NCI-H128 (cell line): ENCODE measurements at regions not wholly inside any gene's neighbourhood (a gene's known extent, or its start where the extent isn't known, plus 50 kb on each side); places are given as distances from the start of the nearest gene placed in this dataset.
"Not testable (repeated sequence)": the region's sequence is repeated elsewhere in the genome, so short reads cannot be mapped to it uniquely, and the experiment has no call there.

ENCODE experiments used
- DNase-seq: peaks from one replicate; lab custom pipeline; 2025; ENCODE audit not compliant: unreplicated experiment; lab: John Stamatoyannopoulos, UW

- no peak for DNase-seq
Measured at GRCh38 chr18:73352546-73352945, 484.8 kb upstream of the NETO1 start.

- no peak for DNase-seq
Measured at GRCh38 chr18:73340135-73340977, 472.6 kb upstream of the NETO1 start.

DNA sequence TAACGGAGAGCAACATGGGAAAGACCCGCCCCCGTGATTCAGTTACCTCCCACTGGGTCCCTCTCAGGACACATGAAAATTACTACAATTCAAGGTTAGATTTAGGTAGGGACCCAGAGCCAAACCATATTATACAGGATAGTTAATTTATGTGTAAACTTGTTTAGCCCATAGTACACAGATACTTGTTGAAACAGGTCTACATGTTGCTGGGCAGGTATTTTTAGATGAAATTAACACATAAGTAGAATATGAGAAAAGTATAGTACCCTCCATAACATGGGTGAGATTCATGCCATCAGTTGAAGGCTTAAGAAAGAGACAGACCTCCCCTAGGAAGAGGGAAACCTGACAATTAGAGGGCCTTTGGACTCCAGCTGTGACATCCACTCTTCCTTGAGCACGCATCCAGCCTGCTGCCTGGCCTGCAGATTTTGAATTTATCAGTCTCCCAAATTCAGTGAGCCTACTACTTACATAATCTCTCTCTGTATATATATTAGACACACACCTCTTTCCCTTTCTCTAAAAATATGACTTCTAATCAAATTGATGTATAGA, 463.5 kb upstream of the NETO1 start:
- no peak for DNase-seq

DNA sequence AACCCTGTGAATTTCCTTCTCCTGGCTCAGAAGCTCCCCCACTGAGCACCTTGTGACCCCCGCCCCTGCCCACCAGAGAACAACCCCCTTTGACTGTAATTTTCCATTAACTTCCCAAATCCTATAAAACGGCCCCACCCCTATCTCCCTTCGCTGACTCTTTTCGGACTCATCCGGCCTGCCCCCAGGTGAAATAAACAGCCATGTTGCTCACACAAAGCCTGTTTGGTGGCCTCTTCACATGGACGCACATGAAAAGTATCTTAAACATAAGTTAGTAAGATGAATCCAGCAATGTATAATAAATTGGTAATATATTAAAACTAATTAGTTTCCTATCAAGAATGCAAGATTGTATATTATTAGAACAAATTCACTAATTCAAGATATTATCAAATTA, 462.3 kb upstream of the NETO1 start:
- DNase-seq = not testable (repeated sequence)

DNA sequence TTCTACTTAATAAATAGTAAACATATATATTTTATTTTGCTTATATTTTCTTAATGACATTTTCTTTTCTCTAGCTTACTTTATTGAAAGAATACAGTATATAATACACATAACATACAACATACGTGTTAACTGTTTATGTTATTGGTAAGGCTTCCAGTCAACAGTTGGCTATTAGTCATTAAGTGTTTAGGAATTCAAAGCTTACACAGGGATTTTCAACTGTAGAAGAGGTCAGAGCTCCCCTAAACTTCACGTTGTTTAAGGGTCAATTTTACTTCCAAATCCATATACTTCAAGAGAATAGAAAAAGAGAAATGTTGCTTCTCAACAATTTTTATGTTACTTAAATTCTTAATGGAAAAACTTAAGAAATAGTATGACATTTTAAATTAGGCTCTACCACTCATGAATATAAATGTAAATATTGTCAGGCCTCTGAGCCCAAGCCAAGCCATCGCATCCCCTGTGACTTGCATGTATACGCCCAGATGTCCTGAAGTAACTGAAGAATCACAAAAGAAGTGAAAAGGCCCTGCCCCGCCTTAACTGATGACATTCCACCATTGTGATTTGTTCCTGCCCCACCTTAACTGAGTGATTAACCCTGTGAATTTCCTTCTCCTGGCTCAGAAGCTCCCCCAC, 456.5 kb upstream of the NETO1 start:
- DNase-seq = not testable (repeated sequence)

- no peak for DNase-seq
Measured at GRCh38 chr18:73318739-73319479, 451.1 kb upstream of the NETO1 start.

DNA sequence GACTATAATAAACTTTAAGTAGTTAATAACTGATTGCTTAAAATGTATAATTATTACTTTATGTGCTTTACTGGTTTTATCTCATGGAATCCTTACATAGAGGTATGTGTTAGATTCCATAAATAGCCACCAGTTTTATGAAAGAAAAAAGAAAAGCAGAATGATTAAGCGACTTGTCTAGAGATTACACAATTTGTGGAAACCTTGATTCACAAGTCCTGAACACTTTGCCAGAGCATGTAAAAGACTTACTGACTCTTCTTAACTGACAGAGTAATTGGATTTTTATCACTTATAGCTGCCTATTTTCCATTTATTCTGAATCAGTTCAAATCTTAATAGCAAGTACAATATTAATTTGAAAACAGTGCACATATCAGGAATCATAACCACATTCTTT, 448.7 kb upstream of the NETO1 start:
- DNase-seq = no peak

DNA sequence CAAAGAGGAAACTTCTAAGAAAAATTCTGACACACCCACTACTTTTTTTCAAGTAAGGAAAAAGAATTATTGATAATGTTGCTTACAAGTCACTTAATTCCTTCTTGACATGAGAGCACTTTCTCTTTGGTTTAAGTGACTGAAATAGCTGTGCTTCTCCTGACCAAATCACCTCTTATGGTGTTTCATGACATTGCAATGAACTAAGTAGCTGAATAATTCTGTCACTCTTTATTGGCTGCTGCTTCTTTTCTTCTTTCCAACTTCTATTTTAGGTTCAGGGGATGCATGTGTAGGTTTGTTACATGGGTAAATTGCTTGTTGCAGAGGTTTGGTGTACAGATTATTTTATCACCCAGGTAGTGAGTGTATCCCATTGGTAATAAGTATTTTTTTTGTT, 447.6 kb upstream of the NETO1 start:
- no peak for DNase-seq

DNA sequence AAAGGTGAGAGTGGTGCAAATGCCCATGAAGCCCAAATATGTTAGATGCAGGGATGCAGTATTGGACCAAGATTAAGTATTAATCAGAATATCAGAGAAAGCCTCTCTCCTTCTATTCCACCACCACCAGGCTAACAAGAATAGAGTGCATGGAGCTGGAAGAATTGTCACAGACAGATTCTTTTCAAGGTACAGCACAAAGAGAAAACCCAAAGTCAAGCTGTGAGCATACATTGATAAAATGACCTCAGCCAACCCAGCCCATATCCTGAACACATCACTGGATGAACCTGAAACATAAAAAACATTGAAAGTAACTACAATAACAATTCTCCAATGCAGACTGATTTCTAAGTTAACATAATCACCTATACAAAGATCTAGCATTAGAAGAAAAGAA, 445.7 kb upstream of the NETO1 start:
- DNase-seq = no peak

DNA sequence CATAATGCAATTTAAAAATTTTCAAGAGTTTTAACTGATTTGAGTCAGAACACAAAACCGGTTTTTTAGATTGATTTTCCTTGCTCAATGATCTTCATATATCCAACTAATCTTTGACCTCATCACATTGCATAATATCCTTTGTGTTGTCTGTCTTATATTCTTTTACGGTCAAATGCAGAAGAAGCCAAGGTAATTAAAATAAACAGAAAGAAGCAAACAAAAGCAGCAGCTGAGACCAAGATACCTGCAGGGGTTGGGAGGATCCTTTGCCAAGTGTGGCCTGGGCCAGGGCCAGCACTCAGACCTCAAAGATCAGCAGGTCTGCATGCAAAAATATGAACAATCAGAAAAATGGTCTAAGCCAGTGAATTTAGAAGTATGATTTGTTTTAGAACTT, 428.9 kb upstream of the NETO1 start:
- no peak for DNase-seq

- no peak for DNase-seq
Measured at GRCh38 chr18:73292156-73292555, 424.4 kb upstream of the NETO1 start.

DNA sequence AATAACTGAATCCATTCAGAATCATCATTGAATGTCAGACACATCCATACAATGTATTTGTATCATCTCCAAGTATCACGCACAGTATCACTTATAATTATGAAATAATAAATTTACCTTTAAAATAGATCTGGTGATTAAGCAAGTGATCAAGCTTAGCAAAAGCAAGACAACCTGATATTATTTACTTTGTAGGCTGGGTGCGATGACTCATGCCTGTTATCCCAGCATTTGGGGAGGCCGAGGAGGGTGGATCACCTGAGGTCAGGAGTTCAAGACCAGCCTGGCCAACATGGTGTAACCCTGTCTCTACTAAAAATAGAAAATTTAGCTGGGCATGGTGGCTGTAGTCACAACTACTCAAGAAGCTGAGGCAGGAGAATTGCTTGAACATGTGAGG, 421.0 kb upstream of the NETO1 start:
- DNase-seq = no peak

GRCh38 chr18:73286584-73286983, 418.8 kb upstream of the NETO1 start:
- DNase-seq = no peak

DNA sequence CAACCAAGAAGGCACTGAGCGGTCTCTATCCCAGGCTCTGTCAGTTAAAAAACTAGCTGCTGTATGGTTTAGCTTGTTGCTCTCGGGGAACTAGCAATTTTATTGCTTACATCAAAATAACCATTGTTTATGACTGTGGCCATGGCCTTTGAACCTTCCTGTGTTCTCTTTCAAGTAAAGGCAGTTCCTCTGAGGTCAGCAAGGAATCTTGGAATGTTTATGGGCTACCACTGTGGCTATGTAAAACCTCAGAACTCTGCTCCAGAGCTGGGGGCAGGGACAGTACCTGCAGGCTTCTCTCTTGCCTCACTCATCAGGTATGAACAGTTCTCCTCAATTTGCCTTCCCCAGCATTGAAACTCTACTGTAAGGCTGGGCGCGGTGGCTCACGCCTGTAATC, 416.0 kb upstream of the NETO1 start:
- DNase-seq = no peak

GRCh38 chr18:73283032-73283431, 415.2 kb upstream of the NETO1 start:
- DNase-seq = no peak

- no peak for DNase-seq
Measured at GRCh38 chr18:73279498-73279897, 411.7 kb upstream of the NETO1 start.

DNA sequence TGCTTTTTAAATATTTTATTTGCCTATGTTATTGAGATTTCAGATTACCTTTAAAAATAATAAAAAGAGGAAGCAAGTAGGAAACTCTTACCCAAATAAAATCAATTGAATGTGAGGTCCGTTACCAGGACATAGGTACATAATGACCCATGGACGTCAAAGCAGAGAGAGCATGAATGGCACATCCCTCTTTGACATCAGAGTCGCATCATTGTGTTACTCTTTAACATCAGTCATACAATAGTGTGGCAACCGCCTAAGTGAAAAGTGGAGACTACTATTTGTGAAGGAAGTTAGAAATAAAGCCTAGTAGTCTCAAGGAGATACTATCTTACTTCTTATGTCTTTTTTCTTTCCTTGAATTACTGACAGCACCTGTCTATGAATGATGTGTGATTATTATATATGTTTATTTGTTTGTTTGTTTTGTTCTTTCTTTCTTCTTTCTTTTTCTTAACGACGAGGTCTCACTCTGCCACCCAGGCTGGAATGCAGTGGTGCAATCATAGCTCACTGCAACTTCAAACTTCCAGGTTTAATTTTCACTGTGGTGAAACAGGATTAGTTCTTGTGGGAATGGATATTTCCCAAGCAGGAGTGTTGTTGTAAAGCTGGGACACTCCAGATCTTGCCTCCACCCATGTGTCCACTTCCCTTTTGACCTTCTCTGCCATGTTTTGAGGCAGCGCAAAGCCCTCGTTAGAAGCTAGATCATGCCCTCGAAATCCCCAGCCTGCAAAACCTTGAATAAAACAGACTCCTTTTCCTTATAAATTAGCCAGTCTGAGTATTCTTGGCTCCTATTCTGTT, 407.2 kb upstream of the NETO1 start:
- DNase-seq = no peak

DNA sequence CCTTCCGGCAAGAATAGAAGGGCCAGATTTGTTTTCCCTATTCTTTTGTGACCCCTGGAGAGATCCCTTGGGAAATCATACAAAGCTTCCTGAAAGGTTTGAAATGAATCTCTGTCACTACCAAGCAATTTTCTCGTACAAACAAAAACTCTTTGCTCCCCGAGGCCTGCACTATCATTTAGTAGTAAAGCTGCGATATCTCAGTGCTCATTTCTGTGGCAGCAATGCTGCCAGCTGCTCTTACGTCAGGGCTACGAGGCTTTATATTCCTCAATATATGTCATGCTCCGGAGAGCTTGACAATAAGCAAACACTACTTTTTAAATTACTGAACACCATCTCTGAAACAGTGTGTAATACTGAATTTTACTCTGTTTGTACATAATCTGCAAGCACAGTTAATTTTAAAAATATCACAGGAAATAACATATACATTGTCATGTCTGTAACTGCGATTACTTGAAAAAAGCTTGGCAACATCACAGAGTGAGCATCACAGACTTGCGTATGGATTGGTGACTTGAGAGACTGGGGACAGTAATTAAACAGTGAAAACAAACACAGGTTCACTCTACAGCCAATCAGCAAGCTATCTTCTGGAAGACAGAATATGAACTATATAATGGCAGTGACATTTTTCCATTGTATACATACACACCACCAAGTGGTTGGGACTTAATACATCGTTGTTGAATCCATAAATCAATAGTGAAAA, 403.3 kb upstream of the NETO1 start:
- DNase-seq = no peak

GRCh38 chr18:73264562-73264921, 396.8 kb upstream of the NETO1 start:
- DNase-seq = no peak

GRCh38 chr18:73261923-73262322, 394.1 kb upstream of the NETO1 start:
- no peak for DNase-seq
